ENCODE measurements at regions not wholly inside any gene's neighbourhood (a gene's known extent, or its start where the extent isn't known, plus 50 kb on each side); places are given as distances from the start of the nearest gene placed in this dataset.

GRCh38 chr10:58089739-58090138, 178.0 kb downstream of the IPMK start:
- no peak for TF ChIP-seq CTCF (IDR thresholded peaks at IDR 0.05; ENCODE audit: low read depth, low read length)
- no peak for DNase-seq (ENCODE audit: low read depth, low spot score)
- no peak overlapping the region for H3K4me3 ChIP-seq (ENCODE audit: low read depth, low read length)
- in situ Hi-C loops (cut with HindIII; ENCODE audit: low sequenced_read_pairs): no loop called here

- H3K4me3 ChIP-seq (ENCODE audit: low read depth, low read length): no peak overlapping the region
- in situ Hi-C loops (cut with HindIII; ENCODE audit: low sequenced_read_pairs): no loop called here
- TF ChIP-seq CTCF (IDR thresholded peaks at IDR 0.05; ENCODE audit: low read depth, low read length): no peak
- DNase-seq (ENCODE audit: low read depth, low spot score): no peak
These were observed 179.8 kb downstream of the IPMK start for GRCh38 chr10:58087896-58088295.

GRCh38 chr10:58086763-58087150, 180.9 kb downstream of the IPMK start:
- H3K4me3 ChIP-seq (ENCODE audit: low read depth, low read length): no peak overlapping the region
- in situ Hi-C loops (cut with HindIII; ENCODE audit: low sequenced_read_pairs): no loop called here
- DNase-seq (ENCODE audit: low read depth, low spot score): no peak
- TF ChIP-seq CTCF (IDR thresholded peaks at IDR 0.05; ENCODE audit: low read depth, low read length): no peak

GRCh38 chr10:58086144-58086762, 181.4 kb downstream of the IPMK start:
- no peak for DNase-seq (ENCODE audit: low read depth, low spot score)
- no peak for TF ChIP-seq CTCF (IDR thresholded peaks at IDR 0.05; ENCODE audit: low read depth, low read length)
- in situ Hi-C loops (cut with HindIII; ENCODE audit: low sequenced_read_pairs): no loop called here
- no peak overlapping the region for H3K4me3 ChIP-seq (ENCODE audit: low read depth, low read length)

- in situ Hi-C loops (cut with HindIII; ENCODE audit: low sequenced_read_pairs): no loop called here
These were observed 185.4 kb downstream of the IPMK start for GRCh38 chr10:58082248-58082647.

GRCh38 chr10:58081353-58081752, 186.3 kb downstream of the IPMK start:
- in situ Hi-C loops (cut with HindIII; ENCODE audit: low sequenced_read_pairs): no loop called here
- no peak overlapping the region for H3K4me3 ChIP-seq (ENCODE audit: low read depth, low read length)
- DNase-seq (ENCODE audit: low read depth, low spot score): peak; percentile 16

More at GRCh38 chr10:58082248-58082647, 185.4 kb downstream of the IPMK start:
- no peak overlapping the region for H3K4me3 ChIP-seq (ENCODE audit: low read depth, low read length)
- DNase-seq (ENCODE audit: low read depth, low spot score): no peak
- TF ChIP-seq CTCF (IDR thresholded peaks at IDR 0.05; ENCODE audit: low read depth, low read length): no peak

More at GRCh38 chr10:58081353-58081752, 186.3 kb downstream of the IPMK start:
- no peak for TF ChIP-seq CTCF (IDR thresholded peaks at IDR 0.05; ENCODE audit: low read depth, low read length)

All from astrocyte of the spinal cord (primary cell).